AG04449 (cell line): ENCODE measurements at regions not wholly inside any gene's neighbourhood (a gene's known extent, or its start where the extent isn't known, plus 50 kb on each side); places are given as distances from the start of the nearest gene placed in this dataset.

Experiments used
- CTCF ChIA-PET: fragments of 350-600 bp; formaldehyde crosslinking; extraction: SDS; loops from one replicate; lab custom pipeline; 2021; ENCODE audit warnings: antibody characterized with exemption; lab: Yijun Ruan, JAX
- POLR2A ChIA-PET: fragments of 400-600, 350-600 bp; formaldehyde crosslinking; extraction: SDS; loops from one replicate; lab custom pipeline; 2020; ENCODE audit warnings: antibody characterized with exemption, inconsistent platforms; lab: Yijun Ruan, JAX
- DNase-seq: peaks from one replicate; pipeline ENCODE4 v3.0.0-alpha.2; 2010; ENCODE audit warnings: low read depth, low spot score
- H3K4me3 ChIP-seq: 2 replicates; pipeline ENCODE4 v1.5.1; 2011; ENCODE audit warnings: low read depth, mild to moderate bottlenecking, control low read depth, low read length
- CTCF ChIP-seq: IDR thresholded peaks from one replicate; pipeline ENCODE4 v1.5.1; 2011; ENCODE audit warnings: mild to moderate bottlenecking, moderate library complexity, low read length, control low read depth, inconsistent platforms; ENCODE audit not compliant: insufficient read depth; ENCODE audit errors: missing control alignments

DNA sequence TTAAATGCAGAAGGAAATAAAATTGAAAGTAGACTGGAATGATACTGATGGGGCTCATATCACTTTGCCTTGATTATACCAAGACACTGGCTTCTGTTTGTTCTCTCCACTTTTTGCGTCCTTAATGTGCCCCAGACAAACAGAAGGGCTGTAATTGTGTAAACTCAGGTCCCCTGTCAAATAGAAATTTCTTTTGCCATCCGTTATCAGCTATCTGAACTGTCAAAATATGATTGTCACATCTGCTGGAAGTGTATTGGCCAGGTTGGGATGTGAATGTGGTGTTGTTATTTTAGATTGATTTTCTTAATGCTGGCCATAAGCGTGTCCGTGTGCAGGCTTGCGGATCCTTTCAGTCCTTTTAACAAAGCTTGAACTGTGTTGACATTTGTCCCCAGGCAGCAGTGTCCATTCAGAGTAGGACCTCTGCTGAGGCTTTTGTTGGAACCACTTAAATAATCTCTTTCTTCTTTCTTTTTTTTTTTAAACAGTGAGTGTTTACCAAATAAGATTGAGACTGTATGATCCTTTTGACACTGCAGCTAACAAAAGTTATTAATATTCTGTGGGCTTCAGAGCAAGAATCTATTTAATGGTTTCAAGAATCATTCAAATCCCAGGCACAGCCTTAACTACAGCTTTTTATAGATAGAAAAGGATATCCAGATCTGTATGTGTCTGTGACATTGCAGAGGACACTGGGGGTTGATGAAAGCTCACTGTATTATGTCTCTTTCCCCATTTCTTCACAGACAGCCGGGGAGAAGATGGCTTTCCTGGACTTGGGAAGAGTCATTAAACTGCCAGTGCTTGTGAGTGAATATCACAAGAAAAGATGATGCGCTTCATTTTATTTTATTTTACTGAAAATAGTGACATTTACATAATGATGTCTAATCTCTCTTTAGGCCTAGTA, 171.7 kb downstream of the ZNF608 start:
- DNase-seq: no peak
- CTCF ChIA-PET: interaction anchor here (0.6 to 1.5 kb wide), 3 partner anchors 10 to 25 kb away, joined by 3 read pairs; no protein-coding TSS in a partner anchor
- TF ChIP-seq CTCF: no peak
- POLR2A ChIA-PET: no interaction called here
- H3K4me3 ChIP-seq: no peak overlapping the region

DNA sequence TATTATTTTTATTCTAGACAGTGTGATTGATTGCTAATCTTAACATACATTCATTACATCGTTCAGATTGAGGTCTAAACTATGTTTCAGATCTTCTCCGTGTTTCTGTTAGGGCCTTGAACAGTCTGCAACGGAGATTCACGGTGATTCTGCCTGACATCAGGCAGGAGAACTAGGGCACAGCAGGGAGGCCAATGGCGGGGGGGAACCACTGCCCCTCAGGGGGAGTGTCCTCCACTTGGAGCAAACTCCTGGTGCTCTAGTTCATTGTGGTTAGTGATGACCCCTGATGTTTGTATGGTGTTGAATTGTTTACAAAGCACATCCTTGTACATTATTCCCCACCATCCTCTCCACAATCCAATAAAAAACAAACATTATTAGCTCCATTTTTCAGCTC, 173.5 kb downstream of the ZNF608 start:
- no peak overlapping the region for H3K4me3 ChIP-seq
- POLR2A ChIA-PET: no interaction called here
- CTCF ChIA-PET: interaction anchor here (0.6 kb wide), 1 partner anchor 14 kb away, joined by 3 read pairs; no protein-coding TSS in a partner anchor
- DNase-seq: no peak
- TF ChIP-seq CTCF: no peak

GRCh38 chr5:124570285-124571035, 176.0 kb downstream of the ZNF608 start:
- no peak for TF ChIP-seq CTCF
- DNase-seq: no peak
- ChIA-PET CTCF (no interaction called here), POLR2A (no interaction called here)
- no peak overlapping the region for H3K4me3 ChIP-seq

- no peak overlapping the region for H3K4me3 ChIP-seq
- ChIA-PET POLR2A (no interaction called here), CTCF (no interaction called here)
- TF ChIP-seq CTCF: no peak
- DNase-seq: no peak
Observed at GRCh38 chr5:124566875-124567450, 179.5 kb downstream of the ZNF608 start.

- H3K4me3 ChIP-seq: no peak overlapping the region
- no peak for DNase-seq
- POLR2A ChIA-PET: no interaction called here
- CTCF ChIA-PET: no interaction called here
- no peak for TF ChIP-seq CTCF
Observed at GRCh38 chr5:124561451-124561850, 185.0 kb downstream of the ZNF608 start.

- H3K4me3 ChIP-seq: no peak overlapping the region
- ChIA-PET CTCF (no interaction called here), POLR2A (no interaction called here)
- no peak for TF ChIP-seq CTCF
- no peak for DNase-seq
Observed at GRCh38 chr5:124560370-124560769, 186.1 kb downstream of the ZNF608 start.
